ENCODE measurements at regions not wholly inside any gene's neighbourhood (a gene's known extent, or its start where the extent isn't known, plus 50 kb on each side); places are given as distances from the start of the nearest gene placed in this dataset.

- no peak overlapping the region for H3K4me3 ChIP-seq
- H3K27ac ChIP-seq = no peak overlapping the region
- no peaks in the 10 kb centered on the region for H3K9me3 ChIP-seq
- H3K36me3 ChIP-seq = no peaks in the 10 kb centered on the region
- no peaks in the 10 kb centered on the region for H3K4me1 ChIP-seq
- no peaks in the 10 kb centered on the region for H3K27me3 ChIP-seq
- TF ChIP-seq CTCF (IDR thresholded peaks at IDR 0.05) (no peak), POLR2A (IDR thresholded peaks at IDR 0.05) (no peak)
- DNase-seq = no peak
Observed at GRCh38 chr2:16853088-16853487, 187.5 kb upstream of the CYRIA start.

- no peaks in the 10 kb centered on the region for H3K27me3 ChIP-seq
- no peak overlapping the region for H3K27ac ChIP-seq
- DNase-seq = no peak
- no peak for TF ChIP-seq POLR2A (IDR thresholded peaks at IDR 0.05)
- no peak for TF ChIP-seq CTCF (IDR thresholded peaks at IDR 0.05)
- H3K36me3 ChIP-seq = no peaks in the 10 kb centered on the region
- no peak overlapping the region for H3K4me3 ChIP-seq
- no peaks in the 10 kb centered on the region for H3K4me1 ChIP-seq
- no peaks in the 10 kb centered on the region for H3K9me3 ChIP-seq
Observed at GRCh38 chr2:16852651-16853050, 187.0 kb upstream of the CYRIA start.

- Histone ChIP-seq H3K36me3 (no peaks in the 10 kb centered on the region), H3K27ac (no peak overlapping the region), H3K4me1 (no peaks in the 10 kb centered on the region), H3K9me3 (no peaks in the 10 kb centered on the region), H3K4me3 (no peak overlapping the region), H3K27me3 (no peaks in the 10 kb centered on the region)
- no peak for TF ChIP-seq CTCF (IDR thresholded peaks at IDR 0.05)
- no peak for TF ChIP-seq POLR2A (IDR thresholded peaks at IDR 0.05)
- DNase-seq = no peak
Observed at GRCh38 chr2:16851126-16851525, 185.5 kb upstream of the CYRIA start.

- DNase-seq = no peak
- Histone ChIP-seq H3K4me3 (no peak overlapping the region), H3K27ac (no peak overlapping the region), H3K4me1 (no peaks in the 10 kb centered on the region), H3K27me3 (no peaks in the 10 kb centered on the region), H3K9me3 (no peaks in the 10 kb centered on the region), H3K36me3 (no peaks in the 10 kb centered on the region)
- no peak for TF ChIP-seq POLR2A (IDR thresholded peaks at IDR 0.05)
- TF ChIP-seq CTCF (IDR thresholded peaks at IDR 0.05) = no peak
Observed at GRCh38 chr2:16840496-16841172, 175.0 kb upstream of the CYRIA start.

GRCh38 chr2:16832910-16833309 is 167.3 kb upstream of the CYRIA start:
- H3K9me3 ChIP-seq = no peaks in the 10 kb centered on the region
- no peak overlapping the region for H3K4me3 ChIP-seq
- no peaks in the 10 kb centered on the region for H3K4me1 ChIP-seq
- DNase-seq = no peak
- H3K27ac ChIP-seq = no peak overlapping the region
- no peak for TF ChIP-seq POLR2A (IDR thresholded peaks at IDR 0.05)
- no peak for TF ChIP-seq CTCF (IDR thresholded peaks at IDR 0.05)
- H3K36me3 ChIP-seq = no peaks in the 10 kb centered on the region
- no peaks in the 10 kb centered on the region for H3K27me3 ChIP-seq

GRCh38 chr2:16828828-16829160 is 163.2 kb upstream of the CYRIA start:
- TF ChIP-seq CTCF (IDR thresholded peaks at IDR 0.05) = no peak
- TF ChIP-seq POLR2A (IDR thresholded peaks at IDR 0.05) = no peak
- no peaks in the 10 kb centered on the region for H3K27me3 ChIP-seq
- H3K4me1 ChIP-seq = no peaks in the 10 kb centered on the region
- H3K36me3 ChIP-seq = no peaks in the 10 kb centered on the region
- H3K4me3 ChIP-seq = no peak overlapping the region
- no peak overlapping the region for H3K27ac ChIP-seq
- H3K9me3 ChIP-seq = no peaks in the 10 kb centered on the region
- DNase-seq = no peak
